ENCODE measurements at regions not wholly inside any gene's neighbourhood (a gene's known extent, or its start where the extent isn't known, plus 50 kb on each side); places are given as distances from the start of the nearest gene placed in this dataset.

- no peak for DNase-seq (ENCODE audit: low spot score)
Observed at GRCh38 chr7:155868955-155869783, 56.9 kb upstream of the SHH start.

DNA sequence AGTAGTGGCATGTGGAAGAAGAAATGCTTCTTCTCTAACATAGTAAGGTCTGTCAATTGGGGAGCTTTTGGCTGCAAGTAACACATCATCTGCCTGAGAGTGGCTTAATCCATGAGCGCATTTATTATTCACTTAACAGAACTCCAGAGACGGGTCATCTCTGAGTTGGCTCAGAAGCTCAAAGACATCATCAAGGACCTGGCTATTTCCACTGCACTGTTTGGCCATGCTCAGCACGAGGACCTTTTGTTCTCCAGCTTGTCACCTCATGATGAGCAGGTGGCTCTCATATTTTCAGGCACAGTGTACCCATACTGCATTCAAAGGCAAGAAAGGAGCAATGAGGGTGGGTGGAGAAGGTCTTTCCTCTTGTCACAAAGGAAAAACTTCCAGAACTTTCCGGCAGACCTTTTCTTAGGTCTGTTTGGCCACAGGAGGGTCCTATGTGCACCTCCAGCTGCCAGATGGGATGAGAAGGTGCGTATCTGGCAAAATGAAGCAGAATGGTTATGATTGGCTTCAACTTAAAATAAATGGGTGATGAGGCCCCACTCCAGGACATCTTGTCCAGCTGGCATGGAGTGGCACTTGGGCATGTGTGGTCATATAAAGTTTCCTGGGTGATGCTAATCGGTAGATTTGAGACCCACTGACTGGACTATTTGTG is 55.6 kb upstream of the SHH start:
- DNase-seq (ENCODE audit: low spot score) = no peak

DNA sequence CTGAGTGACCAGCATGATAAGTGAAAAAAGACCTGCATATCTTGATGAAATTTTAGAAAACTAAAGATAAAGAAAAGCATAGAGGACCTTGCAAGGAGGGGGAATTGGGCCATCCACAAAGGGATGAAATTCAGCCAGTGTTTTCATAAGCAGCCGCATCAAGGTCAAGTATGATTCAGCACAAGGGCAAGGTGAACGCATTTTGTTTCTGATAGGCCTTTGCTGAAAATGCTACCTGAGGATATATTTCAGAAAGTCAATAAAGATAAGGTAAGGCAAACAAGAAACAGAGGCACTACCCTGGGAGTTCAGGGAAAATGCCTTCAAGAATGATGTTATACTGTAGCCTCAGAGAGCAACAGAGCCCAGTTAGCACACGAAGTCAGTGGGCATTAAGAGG is 55.0 kb upstream of the SHH start:
- no peak for DNase-seq (ENCODE audit: low spot score)

DNA sequence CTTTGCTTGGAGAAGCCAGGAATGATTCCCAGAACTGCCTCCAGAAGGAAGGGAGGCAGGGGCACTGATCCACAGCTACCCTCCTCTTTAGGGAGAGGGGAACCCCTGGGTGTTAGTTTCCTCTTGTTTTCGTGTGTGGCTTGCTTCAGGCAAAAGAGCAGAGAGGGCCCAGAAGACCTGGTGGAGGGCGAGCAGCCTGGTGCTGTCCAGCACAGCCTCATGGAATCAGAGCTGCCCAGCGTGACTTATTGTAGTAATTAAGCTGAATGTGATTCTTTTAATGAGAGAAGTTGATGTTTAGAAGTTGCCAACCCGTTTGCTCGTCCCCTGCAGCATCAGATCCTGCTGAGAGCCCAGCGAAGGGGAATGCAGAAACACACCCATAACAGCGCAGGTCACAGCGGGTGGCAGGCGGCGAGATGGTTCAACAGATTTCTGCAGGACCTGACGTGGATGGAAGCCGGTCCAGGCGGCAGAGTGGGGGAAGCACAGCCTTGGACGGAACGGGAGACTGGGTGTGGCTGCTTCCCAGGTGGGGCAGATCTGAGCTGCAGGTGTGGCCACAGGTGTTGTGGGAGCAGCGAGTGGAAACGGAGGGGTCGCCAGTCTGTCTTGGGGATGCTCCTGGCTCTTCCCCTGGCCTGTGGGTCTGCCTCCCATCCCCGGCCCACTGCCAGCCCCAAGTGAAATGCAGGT is 53.7 kb upstream of the SHH start:
- DNase-seq (ENCODE audit: low spot score) = no peak

- DNase-seq (ENCODE audit: low spot score) = no peak
Observed at GRCh38 chr7:155864991-155865690, 52.9 kb upstream of the SHH start.

DNA sequence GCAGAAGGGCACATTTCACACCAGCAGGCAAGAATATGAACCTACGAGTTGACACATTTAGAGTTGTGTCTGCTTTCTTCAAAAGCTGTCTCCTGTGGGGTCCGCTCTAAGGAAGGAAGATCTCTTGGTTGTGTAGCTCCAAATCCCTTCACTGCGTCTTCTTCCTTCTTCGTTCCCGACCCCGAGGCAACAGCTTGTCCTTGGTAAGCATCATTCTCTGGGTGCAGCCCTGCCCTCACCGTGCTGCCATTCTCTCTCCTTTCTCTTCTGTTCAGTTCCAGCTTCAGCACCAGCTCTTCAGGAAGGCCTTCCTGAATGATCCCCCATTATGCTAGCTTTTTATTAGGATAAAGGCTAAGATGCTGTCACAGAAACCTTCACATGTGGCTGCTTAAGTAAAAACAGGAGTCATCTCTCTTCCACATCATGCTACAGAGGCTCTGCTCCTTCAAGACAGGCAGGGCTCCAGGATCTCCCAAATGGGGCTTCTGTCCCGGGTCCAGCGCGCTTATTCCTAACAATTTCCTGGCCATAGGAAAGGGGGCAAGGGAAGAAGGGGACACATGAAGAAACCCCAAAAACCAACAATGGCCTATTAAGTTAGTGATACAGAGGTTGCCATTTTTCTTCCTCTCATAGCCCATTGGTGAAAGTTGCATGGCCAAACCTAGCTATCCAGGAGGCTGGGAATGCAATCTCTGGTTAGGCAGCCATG is 52.2 kb upstream of the SHH start:
- no peak for DNase-seq (ENCODE audit: low spot score)

GRCh38 chr7:155863721-155864151 is 51.5 kb upstream of the SHH start:
- DNase-seq (ENCODE audit: low spot score) = no peak

DNA sequence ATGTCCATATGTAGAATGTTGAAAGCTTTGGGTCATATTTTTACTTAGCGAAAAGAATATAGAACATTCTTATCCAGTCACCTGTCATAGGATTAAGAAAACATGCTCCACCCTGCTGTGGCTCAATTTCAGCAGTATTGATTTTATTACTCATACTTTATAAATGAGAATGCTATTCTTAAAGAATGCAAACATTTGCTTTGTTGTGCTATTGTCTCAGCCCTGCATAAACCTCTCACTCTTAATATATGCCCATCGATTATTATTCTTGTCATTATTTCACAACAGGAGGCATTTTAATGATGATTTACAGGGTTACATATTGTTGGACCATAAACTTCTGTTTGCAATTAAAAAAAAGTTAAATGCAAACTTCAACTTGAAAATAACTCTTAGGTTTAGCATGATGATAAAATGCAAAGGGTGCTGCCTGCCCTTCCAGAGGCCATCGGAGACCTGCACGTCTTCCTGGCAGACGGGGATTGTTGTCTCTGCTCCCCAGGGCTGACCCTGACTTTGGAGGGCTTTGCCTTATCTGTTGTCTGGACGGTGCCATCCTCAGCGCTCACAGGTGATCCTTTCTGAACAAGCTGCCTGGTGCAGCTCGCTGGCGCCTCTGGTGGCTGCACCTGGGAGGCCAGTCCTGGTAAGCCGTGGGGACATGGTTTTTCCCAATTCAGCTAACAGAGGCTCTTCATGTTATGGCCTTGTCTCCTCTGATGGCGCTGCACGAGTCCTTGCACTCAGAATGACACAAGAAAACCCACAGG is 50.0 kb upstream of the SHH start:
- DNase-seq (ENCODE audit: low spot score) = no peak
